Lower leg skin (tissue), 3 donors: ENCODE measurements at regions not wholly inside any gene's neighbourhood (a gene's known extent, or its start where the extent isn't known, plus 50 kb on each side); places are given as distances from the start of the nearest gene placed in this dataset.

Source experiments
- POLR2A ChIP-seq, 2 donors: fragments of 450-650 bp; IDR thresholded peaks; one replicate each; pipeline ENCODE4 v1.6.1; 2016 to 2017; ENCODE audit warnings: antibody characterized with exemption in 2 of 2, mild to moderate bottlenecking in 1 of 2, moderate library complexity in 1 of 2
- TF ChIP-seq, protein P1 (sequence below), 3 donors: fragments of 450-650 bp; IDR thresholded peaks; one replicate each; pipeline ENCODE4 v1.5.1; 2016; ENCODE audit warnings: antibody characterized with exemption in 3 of 3, mild to moderate bottlenecking in 3 of 3, moderate library complexity in 2 of 3

DNA sequence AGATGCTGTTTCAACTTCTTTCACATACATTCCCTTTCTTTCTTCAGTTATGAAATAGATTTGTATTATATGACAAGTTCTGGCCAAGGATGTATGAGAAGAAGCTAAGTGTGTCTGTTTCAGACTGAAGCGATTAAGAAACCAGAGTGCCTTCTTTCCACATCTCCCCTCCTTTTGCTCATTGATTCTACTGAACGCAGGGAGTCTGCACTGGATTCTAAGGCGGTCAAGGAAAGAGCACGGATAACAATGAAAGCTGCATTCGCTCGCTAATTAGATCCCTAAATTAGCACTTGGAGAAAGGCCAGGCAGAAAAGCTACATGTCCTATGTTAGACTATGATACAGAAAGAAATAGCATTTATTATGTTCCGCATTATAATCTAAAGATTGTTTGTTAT lies 267.7 kb downstream of the HAO1 start:
- TF ChIP-seq, protein P1, sequence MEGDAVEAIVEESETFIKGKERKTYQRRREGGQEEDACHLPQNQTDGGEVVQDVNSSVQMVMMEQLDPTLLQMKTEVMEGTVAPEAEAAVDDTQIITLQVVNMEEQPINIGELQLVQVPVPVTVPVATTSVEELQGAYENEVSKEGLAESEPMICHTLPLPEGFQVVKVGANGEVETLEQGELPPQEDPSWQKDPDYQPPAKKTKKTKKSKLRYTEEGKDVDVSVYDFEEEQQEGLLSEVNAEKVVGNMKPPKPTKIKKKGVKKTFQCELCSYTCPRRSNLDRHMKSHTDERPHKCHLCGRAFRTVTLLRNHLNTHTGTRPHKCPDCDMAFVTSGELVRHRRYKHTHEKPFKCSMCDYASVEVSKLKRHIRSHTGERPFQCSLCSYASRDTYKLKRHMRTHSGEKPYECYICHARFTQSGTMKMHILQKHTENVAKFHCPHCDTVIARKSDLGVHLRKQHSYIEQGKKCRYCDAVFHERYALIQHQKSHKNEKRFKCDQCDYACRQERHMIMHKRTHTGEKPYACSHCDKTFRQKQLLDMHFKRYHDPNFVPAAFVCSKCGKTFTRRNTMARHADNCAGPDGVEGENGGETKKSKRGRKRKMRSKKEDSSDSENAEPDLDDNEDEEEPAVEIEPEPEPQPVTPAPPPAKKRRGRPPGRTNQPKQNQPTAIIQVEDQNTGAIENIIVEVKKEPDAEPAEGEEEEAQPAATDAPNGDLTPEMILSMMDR (IDR thresholded peaks at IDR 0.05) = no peak
- no peak for TF ChIP-seq POLR2A (IDR thresholded peaks at IDR 0.05)
